ENCODE measurements at regions not wholly inside any gene's neighbourhood (a gene's known extent, or its start where the extent isn't known, plus 50 kb on each side); places are given as distances from the start of the nearest gene placed in this dataset.
"Not testable (repeated sequence)": the region's sequence is repeated elsewhere in the genome, so short reads cannot be mapped to it uniquely, and the experiment has no call there.

- H3K4me3 ChIP-seq (ENCODE audit: insufficient read depth, low read length, poor library complexity, severe bottlenecking); H3K9ac ChIP-seq (ENCODE audit: low read length); H3K27me3 ChIP-seq (ENCODE audit: low read length); H3K9me2 ChIP-seq (replicated peaks; ENCODE audit: insufficient read depth, low read length); H3K4me2 ChIP-seq (ENCODE audit: low read depth, low read length, poor library complexity, severe bottlenecking); H3K9me3 ChIP-seq (ENCODE audit: insufficient read depth, low read length); H3K27ac ChIP-seq (ENCODE audit: low read depth, low read length); H3F3A ChIP-seq (ENCODE audit: insufficient read depth); H3K36me3 ChIP-seq (ENCODE audit: low read length); H4K20me1 ChIP-seq (ENCODE audit: low read depth, low read length); H3K79me2 ChIP-seq (ENCODE audit: insufficient read depth, low read length); H2AFZ ChIP-seq (ENCODE audit: low read depth, low read length, severe bottlenecking): not testable (repeated sequence)
Observed at GRCh38 chr3:48101301-48101650, 85.1 kb upstream of the MAP4 start.

- no peak overlapping the region for H2AFZ ChIP-seq (ENCODE audit: low read depth, low read length, severe bottlenecking)
- no peak overlapping the region for H3K9ac ChIP-seq (ENCODE audit: low read length)
- peaks cover 13% of the 10 kb centered on the region for H3K79me2 ChIP-seq (ENCODE audit: insufficient read depth, low read length)
- H3K9me2 ChIP-seq (replicated peaks; ENCODE audit: insufficient read depth, low read length): no peaks in the 10 kb centered on the region
- TF ChIP-seq, protein P1, sequence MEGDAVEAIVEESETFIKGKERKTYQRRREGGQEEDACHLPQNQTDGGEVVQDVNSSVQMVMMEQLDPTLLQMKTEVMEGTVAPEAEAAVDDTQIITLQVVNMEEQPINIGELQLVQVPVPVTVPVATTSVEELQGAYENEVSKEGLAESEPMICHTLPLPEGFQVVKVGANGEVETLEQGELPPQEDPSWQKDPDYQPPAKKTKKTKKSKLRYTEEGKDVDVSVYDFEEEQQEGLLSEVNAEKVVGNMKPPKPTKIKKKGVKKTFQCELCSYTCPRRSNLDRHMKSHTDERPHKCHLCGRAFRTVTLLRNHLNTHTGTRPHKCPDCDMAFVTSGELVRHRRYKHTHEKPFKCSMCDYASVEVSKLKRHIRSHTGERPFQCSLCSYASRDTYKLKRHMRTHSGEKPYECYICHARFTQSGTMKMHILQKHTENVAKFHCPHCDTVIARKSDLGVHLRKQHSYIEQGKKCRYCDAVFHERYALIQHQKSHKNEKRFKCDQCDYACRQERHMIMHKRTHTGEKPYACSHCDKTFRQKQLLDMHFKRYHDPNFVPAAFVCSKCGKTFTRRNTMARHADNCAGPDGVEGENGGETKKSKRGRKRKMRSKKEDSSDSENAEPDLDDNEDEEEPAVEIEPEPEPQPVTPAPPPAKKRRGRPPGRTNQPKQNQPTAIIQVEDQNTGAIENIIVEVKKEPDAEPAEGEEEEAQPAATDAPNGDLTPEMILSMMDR (IDR thresholded peaks at IDR 0.05; ENCODE audit: insufficient read depth, low read length, poor library complexity, severe bottlenecking): no peak
- no peak for TF ChIP-seq EZH2phosphoT487 (conservative IDR thresholded peaks at IDR 0.05; ENCODE audit: low read length)
- no peaks in the 10 kb centered on the region for H3K9me3 ChIP-seq (ENCODE audit: insufficient read depth, low read length)
- no peak overlapping the region for H3K4me2 ChIP-seq (ENCODE audit: low read depth, low read length, poor library complexity, severe bottlenecking)
- no peak overlapping the region for H3K4me3 ChIP-seq (ENCODE audit: insufficient read depth, low read length, poor library complexity, severe bottlenecking)
- no peaks in the 10 kb centered on the region for H3K36me3 ChIP-seq (ENCODE audit: low read length)
- H4K20me1 ChIP-seq (ENCODE audit: low read depth, low read length): no peaks in the 10 kb centered on the region
- no peak overlapping the region for H3K27ac ChIP-seq (ENCODE audit: low read depth, low read length)
- H3F3A ChIP-seq (ENCODE audit: insufficient read depth): peaks cover 2% of the 10 kb centered on the region; the same call in 1 of the 2 replicates
- H3K27me3 ChIP-seq (ENCODE audit: low read length): no peaks in the 10 kb centered on the region
Observed at GRCh38 chr3:48092270-48092669, 76.1 kb upstream of the MAP4 start.

GRCh38 chr3:48090166-48090939, 74.1 kb upstream of the MAP4 start:
- H3K9me2 ChIP-seq (replicated peaks; ENCODE audit: insufficient read depth, low read length): no peaks in the 10 kb centered on the region
- peaks cover 2% of the 10 kb centered on the region; the same call in 1 of the 2 replicates for H3F3A ChIP-seq (ENCODE audit: insufficient read depth)
- no peak overlapping the region for H2AFZ ChIP-seq (ENCODE audit: low read depth, low read length, severe bottlenecking)
- peaks cover 27% of the 10 kb centered on the region for H3K79me2 ChIP-seq (ENCODE audit: insufficient read depth, low read length)
- no peak overlapping the region; the same call in 1 of the 2 replicates for H3K9ac ChIP-seq (ENCODE audit: low read length)
- H4K20me1 ChIP-seq (ENCODE audit: low read depth, low read length): no peaks in the 10 kb centered on the region
- peak overlapping the region; percentile 85 for H3K4me2 ChIP-seq (ENCODE audit: low read depth, low read length, poor library complexity, severe bottlenecking)
- H3K4me3 ChIP-seq (ENCODE audit: insufficient read depth, low read length, poor library complexity, severe bottlenecking): no peak overlapping the region
- no peak overlapping the region for H3K27ac ChIP-seq (ENCODE audit: low read depth, low read length)
- no peaks in the 10 kb centered on the region for H3K27me3 ChIP-seq (ENCODE audit: low read length)
- no peaks in the 10 kb centered on the region for H3K36me3 ChIP-seq (ENCODE audit: low read length)
- TF ChIP-seq, protein P1 (IDR thresholded peaks at IDR 0.05; ENCODE audit: insufficient read depth, low read length, poor library complexity, severe bottlenecking): no peak
- no peak for TF ChIP-seq EZH2phosphoT487 (conservative IDR thresholded peaks at IDR 0.05; ENCODE audit: low read length)
- H3K9me3 ChIP-seq (ENCODE audit: insufficient read depth, low read length): no peaks in the 10 kb centered on the region

DNA sequence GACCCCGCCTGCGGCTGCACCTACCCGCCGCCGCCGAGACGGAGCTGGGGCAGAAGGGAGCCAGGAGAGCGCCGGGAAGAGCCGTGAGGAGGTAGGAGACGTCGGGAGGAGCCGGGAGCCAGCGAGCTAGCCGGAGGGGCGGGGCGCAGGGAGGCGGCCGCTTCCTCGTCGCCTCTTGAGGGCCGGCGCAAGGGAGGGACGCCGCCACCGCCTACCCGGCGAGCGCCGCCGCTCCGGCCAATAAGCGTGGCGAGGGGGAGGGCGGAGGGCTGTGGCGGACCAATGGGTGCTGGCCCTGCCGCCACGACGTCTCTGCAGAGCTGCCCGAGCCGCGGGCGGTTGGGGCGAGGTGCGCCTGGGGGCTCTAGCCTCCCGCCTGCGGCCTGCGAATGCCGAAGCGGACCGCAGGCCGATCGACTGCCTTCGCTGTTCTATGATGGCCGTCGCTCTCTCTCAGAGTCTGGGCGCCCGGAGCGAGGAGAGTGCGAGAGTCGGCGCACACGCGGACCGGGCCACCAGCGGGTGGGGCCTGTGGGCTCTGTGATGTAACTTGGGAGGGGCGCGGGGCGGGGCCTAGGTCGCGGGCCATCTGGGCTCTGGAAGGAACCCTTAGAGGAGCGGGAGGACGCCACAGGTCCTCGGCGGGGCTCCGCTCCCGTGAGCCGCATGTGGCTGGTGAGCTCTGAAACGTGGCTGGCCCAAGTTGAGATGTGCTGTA, 72.7 kb upstream of the MAP4 start:
- no peak for TF ChIP-seq EZH2phosphoT487 (conservative IDR thresholded peaks at IDR 0.05; ENCODE audit: low read length)
- TF ChIP-seq, protein P1 (IDR thresholded peaks at IDR 0.05; ENCODE audit: insufficient read depth, low read length, poor library complexity, severe bottlenecking): no peak
- Histone ChIP-seq H3K4me3 (ENCODE audit: insufficient read depth, low read length, poor library complexity, severe bottlenecking) (peak overlapping the region; percentile 86), H3K4me2 (ENCODE audit: low read depth, low read length, poor library complexity, severe bottlenecking) (peak overlapping the region; percentile 91), H3K36me3 (ENCODE audit: low read length) (no peaks in the 10 kb centered on the region), H3F3A (ENCODE audit: insufficient read depth) (peaks cover 8% of the 10 kb centered on the region; the same call in 1 of the 2 replicates), H3K9me3 (ENCODE audit: insufficient read depth, low read length) (no peaks in the 10 kb centered on the region), H3K9me2 (replicated peaks; ENCODE audit: insufficient read depth, low read length) (no peaks in the 10 kb centered on the region), H3K27me3 (ENCODE audit: low read length) (no peaks in the 10 kb centered on the region), H2AFZ (ENCODE audit: low read depth, low read length, severe bottlenecking) (peak overlapping the region; percentile 92), H3K79me2 (ENCODE audit: insufficient read depth, low read length) (peaks cover 41% of the 10 kb centered on the region), H3K9ac (ENCODE audit: low read length) (peak overlapping the region; percentile 87), H4K20me1 (ENCODE audit: low read depth, low read length) (no peaks in the 10 kb centered on the region), H3K27ac (ENCODE audit: low read depth, low read length) (peak overlapping the region; percentile 89)

All from SU-DHL-6 (cell line).